ENCODE measurements at regions not wholly inside any gene's neighbourhood (a gene's known extent, or its start where the extent isn't known, plus 50 kb on each side); places are given as distances from the start of the nearest gene placed in this dataset.

DNA sequence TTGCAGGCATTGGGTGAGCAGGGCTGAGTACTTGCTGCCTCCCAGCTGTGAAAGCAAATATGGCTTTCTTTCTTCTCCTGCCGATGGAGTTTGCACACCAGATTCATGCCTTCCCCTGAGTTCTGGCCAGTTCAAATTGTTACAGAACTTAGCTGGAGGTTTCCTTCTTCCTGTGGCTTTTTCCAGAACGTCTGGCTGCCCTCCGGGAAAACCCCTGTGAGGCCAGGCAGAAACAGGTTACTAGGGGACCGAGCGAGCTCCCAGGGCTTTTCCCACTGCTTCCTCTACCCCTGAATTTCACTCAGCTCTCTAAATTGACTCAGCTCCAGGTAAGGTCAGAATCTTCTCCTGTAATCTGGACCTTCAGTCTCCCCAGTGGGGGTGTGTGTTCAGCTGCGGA lies 482.4 kb downstream of the C4orf33 start:
- TF ChIP-seq, protein P1, sequence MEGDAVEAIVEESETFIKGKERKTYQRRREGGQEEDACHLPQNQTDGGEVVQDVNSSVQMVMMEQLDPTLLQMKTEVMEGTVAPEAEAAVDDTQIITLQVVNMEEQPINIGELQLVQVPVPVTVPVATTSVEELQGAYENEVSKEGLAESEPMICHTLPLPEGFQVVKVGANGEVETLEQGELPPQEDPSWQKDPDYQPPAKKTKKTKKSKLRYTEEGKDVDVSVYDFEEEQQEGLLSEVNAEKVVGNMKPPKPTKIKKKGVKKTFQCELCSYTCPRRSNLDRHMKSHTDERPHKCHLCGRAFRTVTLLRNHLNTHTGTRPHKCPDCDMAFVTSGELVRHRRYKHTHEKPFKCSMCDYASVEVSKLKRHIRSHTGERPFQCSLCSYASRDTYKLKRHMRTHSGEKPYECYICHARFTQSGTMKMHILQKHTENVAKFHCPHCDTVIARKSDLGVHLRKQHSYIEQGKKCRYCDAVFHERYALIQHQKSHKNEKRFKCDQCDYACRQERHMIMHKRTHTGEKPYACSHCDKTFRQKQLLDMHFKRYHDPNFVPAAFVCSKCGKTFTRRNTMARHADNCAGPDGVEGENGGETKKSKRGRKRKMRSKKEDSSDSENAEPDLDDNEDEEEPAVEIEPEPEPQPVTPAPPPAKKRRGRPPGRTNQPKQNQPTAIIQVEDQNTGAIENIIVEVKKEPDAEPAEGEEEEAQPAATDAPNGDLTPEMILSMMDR (IDR thresholded peaks at IDR 0.05) = no peak
- TF ChIP-seq POLR2A (IDR thresholded peaks at IDR 0.05) = no peak
